GM18868 (cell line): ENCODE measurements at regions not wholly inside any gene's neighbourhood (a gene's known extent, or its start where the extent isn't known, plus 50 kb on each side); places are given as distances from the start of the nearest gene placed in this dataset.
"Not testable (repeated sequence)": the region's sequence is repeated elsewhere in the genome, so short reads cannot be mapped to it uniquely, and the experiment has no call there.

Source experiments
- ATAC-seq: cut with Tn5 transposase; IDR thresholded peaks from one replicate; pipeline ENCODE4 v1.9.1; 2021; ENCODE audit warnings: mild to moderate bottlenecking, moderate library complexity; ENCODE audit not compliant: unreplicated experiment

- ATAC-seq, result no peak
Measured at GRCh38 chr9:85344901-85345300, 396.9 kb downstream of the AGTPBP1 start.

GRCh38 chr9:85339338-85339737, 402.4 kb downstream of the AGTPBP1 start:
- no peak for ATAC-seq

- no peak for ATAC-seq
Measured at GRCh38 chr9:85334228-85334627, 407.5 kb downstream of the AGTPBP1 start.

- ATAC-seq, result no peak
Measured at GRCh38 chr9:85332487-85332886, 409.3 kb downstream of the AGTPBP1 start.

GRCh38 chr9:85331626-85332025, 410.1 kb downstream of the AGTPBP1 start:
- ATAC-seq, result no peak

GRCh38 chr9:85322592-85322991, 419.2 kb downstream of the AGTPBP1 start:
- ATAC-seq, result no peak

- no peak for ATAC-seq
Measured at GRCh38 chr9:85321561-85321960, 420.2 kb downstream of the AGTPBP1 start.

- ATAC-seq, result no peak
Measured at GRCh38 chr9:85319936-85320656, 421.7 kb downstream of the AGTPBP1 start.

- not testable (repeated sequence) for ATAC-seq
Measured at GRCh38 chr9:85315535-85315934, 426.2 kb downstream of the AGTPBP1 start.

- no peak for ATAC-seq
Measured at GRCh38 chr9:85310573-85310972, 431.2 kb downstream of the AGTPBP1 start.

- ATAC-seq, result no peak
Measured at GRCh38 chr9:85303757-85304134, 438.0 kb downstream of the AGTPBP1 start.

- ATAC-seq, result peak; percentile 74
Measured at GRCh38 chr9:85302938-85303756, 438.6 kb downstream of the AGTPBP1 start.

GRCh38 chr9:85298499-85298898, 443.3 kb downstream of the AGTPBP1 start:
- ATAC-seq, result no peak

GRCh38 chr9:85295244-85295643, 446.5 kb downstream of the AGTPBP1 start:
- ATAC-seq, result not testable (repeated sequence)

- no peak for ATAC-seq
Measured at GRCh38 chr9:85292261-85292660, 449.5 kb downstream of the AGTPBP1 start.

GRCh38 chr9:85291266-85291665, 450.5 kb downstream of the AGTPBP1 start:
- ATAC-seq, result no peak

GRCh38 chr9:85290019-85290418, 451.7 kb downstream of the AGTPBP1 start:
- no peak for ATAC-seq

- ATAC-seq, result no peak
Measured at GRCh38 chr9:85289142-85289541, 452.6 kb downstream of the AGTPBP1 start.

GRCh38 chr9:85283421-85283820, 458.3 kb downstream of the AGTPBP1 start:
- ATAC-seq, result no peak

GRCh38 chr9:85278769-85279168, 463.0 kb downstream of the AGTPBP1 start:
- no peak for ATAC-seq

- no peak for ATAC-seq
Measured at GRCh38 chr9:85276741-85277140, 465.0 kb downstream of the AGTPBP1 start.

GRCh38 chr9:85269811-85270210, 471.9 kb downstream of the AGTPBP1 start:
- no peak for ATAC-seq
